Mammary epithelial cell (primary cell): ENCODE measurements at regions not wholly inside any gene's neighbourhood (a gene's known extent, or its start where the extent isn't known, plus 50 kb on each side); places are given as distances from the start of the nearest gene placed in this dataset.

Source experiments
- EZH2 ChIP-seq: IDR thresholded peaks from 2 replicates; pipeline ENCODE4 v1.6.1; 2012; ENCODE audit warnings: low read length, inconsistent platforms, borderline replicate concordance
- TF ChIP-seq, protein P1 (sequence below), 2 donors: IDR thresholded peaks in 1 of 2; conservative IDR thresholded peaks in 1 of 2; 2 replicates each; pipeline ENCODE4 v1.5.1; 2011 to 2012; ENCODE audit warnings: inconsistent platforms in 2 of 2, low read length in 2 of 2, mild to moderate bottlenecking in 2 of 2, control low read depth in 1 of 2, low read depth in 1 of 2; ENCODE audit not compliant: insufficient read depth in 1 of 2; ENCODE audit errors: extremely low read depth in 1 of 2

DNA sequence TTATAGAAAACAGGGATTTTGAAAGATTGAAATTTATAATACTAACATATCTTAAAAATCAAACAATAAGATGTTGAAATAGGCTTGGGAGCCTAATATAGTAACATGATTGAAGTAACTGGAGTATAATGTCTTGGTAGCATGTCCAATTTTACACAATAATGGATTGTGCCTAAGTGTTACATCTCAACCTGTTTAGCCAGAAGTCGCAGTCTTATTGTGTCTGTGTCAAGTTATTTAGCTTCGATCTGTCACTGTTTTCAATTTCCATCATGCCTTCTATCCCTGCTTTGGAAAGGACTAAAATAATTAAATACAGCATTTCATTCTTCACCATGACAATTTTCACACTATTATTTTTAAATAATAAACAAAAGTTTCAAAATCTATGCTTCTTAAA, 1352.2 kb downstream of the SI start:
- TF ChIP-seq EZH2: no peak
- TF ChIP-seq, protein P1, sequence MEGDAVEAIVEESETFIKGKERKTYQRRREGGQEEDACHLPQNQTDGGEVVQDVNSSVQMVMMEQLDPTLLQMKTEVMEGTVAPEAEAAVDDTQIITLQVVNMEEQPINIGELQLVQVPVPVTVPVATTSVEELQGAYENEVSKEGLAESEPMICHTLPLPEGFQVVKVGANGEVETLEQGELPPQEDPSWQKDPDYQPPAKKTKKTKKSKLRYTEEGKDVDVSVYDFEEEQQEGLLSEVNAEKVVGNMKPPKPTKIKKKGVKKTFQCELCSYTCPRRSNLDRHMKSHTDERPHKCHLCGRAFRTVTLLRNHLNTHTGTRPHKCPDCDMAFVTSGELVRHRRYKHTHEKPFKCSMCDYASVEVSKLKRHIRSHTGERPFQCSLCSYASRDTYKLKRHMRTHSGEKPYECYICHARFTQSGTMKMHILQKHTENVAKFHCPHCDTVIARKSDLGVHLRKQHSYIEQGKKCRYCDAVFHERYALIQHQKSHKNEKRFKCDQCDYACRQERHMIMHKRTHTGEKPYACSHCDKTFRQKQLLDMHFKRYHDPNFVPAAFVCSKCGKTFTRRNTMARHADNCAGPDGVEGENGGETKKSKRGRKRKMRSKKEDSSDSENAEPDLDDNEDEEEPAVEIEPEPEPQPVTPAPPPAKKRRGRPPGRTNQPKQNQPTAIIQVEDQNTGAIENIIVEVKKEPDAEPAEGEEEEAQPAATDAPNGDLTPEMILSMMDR (conservative IDR thresholded peaks at IDR 0.05 in 1 of 2, IDR thresholded peaks at IDR 0.05 in 1 of 2; ENCODE audit: extremely low read depth in 1 of 2, insufficient read depth in 1 of 2, low read depth in 1 of 2, low read length in 2 of 2): no peak
